GM23338 (cell line): ENCODE measurements at regions not wholly inside any gene's neighbourhood (a gene's known extent, or its start where the extent isn't known, plus 50 kb on each side); places are given as distances from the start of the nearest gene placed in this dataset.
A peak's percentile ranks its signal among the peaks of the same experiment; 100 is the strongest.
"Not testable (repeated sequence)": the region's sequence is repeated elsewhere in the genome, so short reads cannot be mapped to it uniquely, and the experiment has no call there.

ENCODE experiments used
- ATAC-seq: fragments of 200-7000 bp; cut with Tn5 transposase; 3 replicates; pipeline ENCODE4 v1.9.1; 2020
- DNase-seq: peaks from one replicate; pipeline ENCODE4 v3.0.0-alpha.2; 2015; ENCODE audit warnings: low spot score
- H2AFZ ChIP-seq: fragments of 200-600 bp; sonication (generic); 2 replicates; pipeline ENCODE4 v1.8.0; 2016; ENCODE audit warnings: antibody characterized with exemption, mild to moderate bottlenecking, moderate library complexity
- H3F3A ChIP-seq: fragments of 200-600 bp; sonication (generic); replicated peaks from 2 replicates; pipeline ENCODE4 v1.8.0; 2017; ENCODE audit warnings: antibody characterized with exemption, mixed run types, low read depth
- H3K27ac ChIP-seq: fragments of 200-600 bp; sonication (generic); 2 replicates; pipeline ENCODE4 v1.6.1; 2016; ENCODE audit warnings: low read depth
- H3K27me3 ChIP-seq: fragments of 200-600 bp; sonication (generic); 2 replicates; pipeline ENCODE4 v1.8.0; 2016; ENCODE audit warnings: mild to moderate bottlenecking, mixed run types, moderate library complexity; ENCODE audit not compliant: insufficient read depth
- H3K36me3 ChIP-seq: fragments of 200-600 bp; sonication (generic); 2 replicates; pipeline ENCODE4 v1.8.0; 2016; ENCODE audit warnings: mild to moderate bottlenecking; ENCODE audit not compliant: insufficient read depth
- H3K4me1 ChIP-seq: fragments of 200-600 bp; sonication (generic); 2 replicates; pipeline ENCODE4 v1.8.0; 2016; ENCODE audit warnings: mild to moderate bottlenecking, moderate library complexity; ENCODE audit not compliant: insufficient read depth
- H3K4me2 ChIP-seq: fragments of 200-600 bp; sonication (generic); 2 replicates; pipeline ENCODE4 v1.7.1; 2017; ENCODE audit warnings: mixed run types
- H3K4me3 ChIP-seq: fragments of 200-600 bp; sonication (generic); 2 replicates; pipeline ENCODE4 v1.6.1; 2016; ENCODE audit warnings: mixed run types
- H3K79me2 ChIP-seq: fragments of 200-600 bp; sonication (generic); replicated peaks from 2 replicates; pipeline ENCODE4 v1.8.0; 2017; ENCODE audit warnings: mild to moderate bottlenecking; ENCODE audit not compliant: insufficient read depth
- H3K9me2 ChIP-seq: fragments of 200-600 bp; sonication (generic); 2 replicates; pipeline ENCODE4 v1.8.0; 2017; ENCODE audit not compliant: insufficient read depth
- H4K20me1 ChIP-seq: fragments of 200-600 bp; sonication (generic); replicated peaks from 2 replicates; pipeline ENCODE4 v1.8.0; 2017; ENCODE audit warnings: mild to moderate bottlenecking; ENCODE audit not compliant: insufficient read depth
- H3K27ac Mint-ChIP-seq: 2 replicates; pipeline ENCODE4 v1.8.0; 2020; ENCODE audit warnings: inconsistent platforms, mild to moderate bottlenecking, moderate library complexity, mixed read lengths
- H3K27me3 Mint-ChIP-seq: 3 replicates; pipeline ENCODE4 v1.8.0; 2022; ENCODE audit warnings: low read depth, mild to moderate bottlenecking, moderate library complexity, mixed read lengths, inconsistent platforms; ENCODE audit not compliant: insufficient read depth, poor library complexity
- H3K36me3 Mint-ChIP-seq: 3 replicates; pipeline ENCODE4 v1.8.0; 2021; ENCODE audit warnings: low read depth, mild to moderate bottlenecking, inconsistent platforms, moderate library complexity, mixed read lengths
- H3K4me1 Mint-ChIP-seq: 3 replicates; pipeline ENCODE4 v1.8.0; 2020; ENCODE audit warnings: mild to moderate bottlenecking, inconsistent platforms, mixed read lengths
- H3K4me3 Mint-ChIP-seq: 3 replicates; pipeline ENCODE4 v1.8.0; 2021; ENCODE audit warnings: moderate library complexity, mild to moderate bottlenecking, inconsistent platforms, mixed read lengths
- H3K9me3 Mint-ChIP-seq: 3 replicates; pipeline ENCODE4 v1.8.0; 2020; ENCODE audit warnings: moderate library complexity, mild to moderate bottlenecking, inconsistent platforms, mixed read lengths
- CTCF ChIP-seq, 2 experiments: fragments of 200-600 bp in 1 of 2; sonication (generic) in 1 of 2; conservative IDR thresholded peaks; 2 replicates each; pipeline versions ENCODE4 v1.5.1 to v1.6.1; 2016 to 2017; ENCODE audit warnings: antibody characterized with exemption in 2 of 2, low read depth in 2 of 2, mild to moderate bottlenecking in 2 of 2, moderate library complexity in 1 of 2

- H3K27ac Mint-ChIP-seq, H3K4me3 Mint-ChIP-seq, H3K9me2 ChIP-seq, H3K27ac ChIP-seq, H4K20me1 ChIP-seq, H3K4me1 ChIP-seq, DNase-seq, H3K9me3 Mint-ChIP-seq, H3K4me1 Mint-ChIP-seq, H3K36me3 ChIP-seq, H3K36me3 Mint-ChIP-seq, H3K27me3 Mint-ChIP-seq, H3K4me3 ChIP-seq, H3F3A ChIP-seq, H3K27me3 ChIP-seq, H3K4me2 ChIP-seq, H3K79me2 ChIP-seq: not testable (repeated sequence)
- ATAC-seq = peak; percentile 49
- H2AFZ ChIP-seq = 0 out of 2 replicates have a peak overlapping the region, but pooled peaks have one; percentile 28
These were observed 53.9 kb downstream of the CDRT15L2 start for GRCh38 chr17:20633268-20634059.

- not testable (repeated sequence) for H3K9me2 ChIP-seq, H3K4me1 Mint-ChIP-seq, H3K4me3 Mint-ChIP-seq, H3K36me3 ChIP-seq, H3K79me2 ChIP-seq, H3K4me3 ChIP-seq, H3K9me3 Mint-ChIP-seq, DNase-seq, H3K27me3 Mint-ChIP-seq, H4K20me1 ChIP-seq, H3K4me1 ChIP-seq, H3K4me2 ChIP-seq, H3K27ac ChIP-seq, H3K36me3 Mint-ChIP-seq, H3K27me3 ChIP-seq, ATAC-seq, H3F3A ChIP-seq, H2AFZ ChIP-seq, H3K27ac Mint-ChIP-seq
These were observed 60.6 kb downstream of the CDRT15L2 start for GRCh38 chr17:20640147-20640546.

GRCh38 chr17:20646661-20647272, 67.2 kb downstream of the CDRT15L2 start:
- not testable (repeated sequence) for H3K9me3 Mint-ChIP-seq, H3K4me3 Mint-ChIP-seq, H3K4me3 ChIP-seq, H3K79me2 ChIP-seq, H3K36me3 Mint-ChIP-seq, H3K4me2 ChIP-seq, H3K4me1 ChIP-seq, H3K9me2 ChIP-seq, H4K20me1 ChIP-seq, H3K27me3 ChIP-seq, H3K27me3 Mint-ChIP-seq, H3K4me1 Mint-ChIP-seq, H3K27ac Mint-ChIP-seq, H3F3A ChIP-seq, H3K36me3 ChIP-seq, H3K27ac ChIP-seq
- ATAC-seq (peak; percentile 100), DNase-seq (peak; percentile 61)
- peak; percentile 76 to 88 for TF ChIP-seq CTCF (conservative IDR thresholded peaks at IDR 0.05; ENCODE audit: low read depth in 2 of 2)
- 0 out of 2 replicates have a peak overlapping the region, but pooled peaks have one; percentile 56 for H2AFZ ChIP-seq

GRCh38 chr17:20649097-20649767, 69.7 kb downstream of the CDRT15L2 start:
- H3K27ac ChIP-seq, H3K36me3 Mint-ChIP-seq, H3K27me3 ChIP-seq, H3K4me3 Mint-ChIP-seq, H3K79me2 ChIP-seq, H3K27me3 Mint-ChIP-seq, H3K4me2 ChIP-seq, DNase-seq, H4K20me1 ChIP-seq, H2AFZ ChIP-seq, H3K4me1 ChIP-seq, ATAC-seq, H3K36me3 ChIP-seq, H3K4me3 ChIP-seq, H3K27ac Mint-ChIP-seq, H3K9me2 ChIP-seq, H3K9me3 Mint-ChIP-seq, H3F3A ChIP-seq: not testable (repeated sequence)
- H3K4me1 Mint-ChIP-seq = peaks cover 13% of the 10 kb centered on the region

GRCh38 chr17:20651022-20651421, 71.5 kb downstream of the CDRT15L2 start:
- H2AFZ ChIP-seq, H3K27ac ChIP-seq, H3K27ac Mint-ChIP-seq, H3K27me3 Mint-ChIP-seq, H3F3A ChIP-seq, H3K27me3 ChIP-seq, H4K20me1 ChIP-seq, H3K9me2 ChIP-seq, H3K4me3 ChIP-seq, DNase-seq, H3K4me2 ChIP-seq, H3K79me2 ChIP-seq, ATAC-seq, H3K4me1 ChIP-seq, H3K4me3 Mint-ChIP-seq, H3K36me3 ChIP-seq, H3K36me3 Mint-ChIP-seq, H3K9me3 Mint-ChIP-seq: not testable (repeated sequence)
- peaks cover 13% of the 10 kb centered on the region for H3K4me1 Mint-ChIP-seq
